Lower leg skin (tissue), 3 donors: ENCODE measurements at regions not wholly inside any gene's neighbourhood (a gene's known extent, or its start where the extent isn't known, plus 50 kb on each side); places are given as distances from the start of the nearest gene placed in this dataset.

ENCODE experiments used
- POLR2A ChIP-seq, 2 donors: fragments of 450-650 bp; IDR thresholded peaks; one replicate each; pipeline ENCODE4 v1.6.1; 2016 to 2017; ENCODE audit warnings: antibody characterized with exemption in 2 of 2, mild to moderate bottlenecking in 1 of 2, moderate library complexity in 1 of 2
- TF ChIP-seq, protein P1 (sequence below), 3 donors: fragments of 450-650 bp; IDR thresholded peaks; one replicate each; pipeline ENCODE4 v1.5.1; 2016; ENCODE audit warnings: antibody characterized with exemption in 3 of 3, mild to moderate bottlenecking in 3 of 3, moderate library complexity in 2 of 3

DNA sequence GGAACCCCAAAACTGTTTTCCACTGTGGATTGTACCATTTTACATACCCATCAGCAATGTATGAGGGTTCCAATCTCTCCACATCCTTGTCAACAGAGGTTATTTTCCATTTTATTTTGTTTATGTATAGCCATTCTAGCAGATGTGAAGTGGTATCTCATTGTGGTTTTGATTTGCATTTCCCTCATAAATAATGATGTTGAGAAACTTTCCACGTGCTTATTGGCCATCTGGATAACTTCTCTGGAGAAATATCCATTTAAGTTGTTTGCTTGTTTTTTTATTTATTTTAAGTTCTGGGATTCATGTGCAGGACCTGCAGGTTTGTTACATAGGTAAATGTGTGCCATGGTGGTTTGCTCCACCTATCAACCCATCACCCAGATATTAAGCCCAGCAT lies 280.2 kb upstream of the USP25 start:
- TF ChIP-seq, protein P1, sequence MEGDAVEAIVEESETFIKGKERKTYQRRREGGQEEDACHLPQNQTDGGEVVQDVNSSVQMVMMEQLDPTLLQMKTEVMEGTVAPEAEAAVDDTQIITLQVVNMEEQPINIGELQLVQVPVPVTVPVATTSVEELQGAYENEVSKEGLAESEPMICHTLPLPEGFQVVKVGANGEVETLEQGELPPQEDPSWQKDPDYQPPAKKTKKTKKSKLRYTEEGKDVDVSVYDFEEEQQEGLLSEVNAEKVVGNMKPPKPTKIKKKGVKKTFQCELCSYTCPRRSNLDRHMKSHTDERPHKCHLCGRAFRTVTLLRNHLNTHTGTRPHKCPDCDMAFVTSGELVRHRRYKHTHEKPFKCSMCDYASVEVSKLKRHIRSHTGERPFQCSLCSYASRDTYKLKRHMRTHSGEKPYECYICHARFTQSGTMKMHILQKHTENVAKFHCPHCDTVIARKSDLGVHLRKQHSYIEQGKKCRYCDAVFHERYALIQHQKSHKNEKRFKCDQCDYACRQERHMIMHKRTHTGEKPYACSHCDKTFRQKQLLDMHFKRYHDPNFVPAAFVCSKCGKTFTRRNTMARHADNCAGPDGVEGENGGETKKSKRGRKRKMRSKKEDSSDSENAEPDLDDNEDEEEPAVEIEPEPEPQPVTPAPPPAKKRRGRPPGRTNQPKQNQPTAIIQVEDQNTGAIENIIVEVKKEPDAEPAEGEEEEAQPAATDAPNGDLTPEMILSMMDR (IDR thresholded peaks at IDR 0.05) = no peak
- no peak for TF ChIP-seq POLR2A (IDR thresholded peaks at IDR 0.05)
